A673 (cell line): ENCODE measurements at regions not wholly inside any gene's neighbourhood (a gene's known extent, or its start where the extent isn't known, plus 50 kb on each side); places are given as distances from the start of the nearest gene placed in this dataset.

Source experiments
- CTCF ChIP-seq: fragments of 300-800, 200-600 bp; sonication (generic); conservative IDR thresholded peaks from 2 replicates; pipeline ENCODE4 v1.5.1; 2017; ENCODE audit warnings: low read depth, mild to moderate bottlenecking, antibody characterized with exemption, low read length, moderate library complexity, mixed read lengths
- EZH2 ChIP-seq: fragments of 200-600 bp; sonication (generic); IDR thresholded peaks from 2 replicates; pipeline ENCODE4 v1.6.1; 2017; ENCODE audit warnings: borderline replicate concordance, low read depth, mild to moderate bottlenecking, mixed read lengths, antibody characterized with exemption, low read length; ENCODE audit not compliant: poor library complexity, severe bottlenecking

- TF ChIP-seq CTCF (no peak), EZH2 (no peak)
Observed at GRCh38 chr5:3962113-3962512, 366.5 kb downstream of the IRX1 start.
